CD4-positive, alpha-beta T cell (primary cell): ENCODE measurements at regions not wholly inside any gene's neighbourhood (a gene's known extent, or its start where the extent isn't known, plus 50 kb on each side); places are given as distances from the start of the nearest gene placed in this dataset.

ENCODE experiments used
- ATAC-seq: fragments of 200-7000 bp; cut with Tn5 transposase; one replicate; pipeline ENCODE4 v1.10.0; 2022; ENCODE audit warnings: mild to moderate bottlenecking; ENCODE audit not compliant: poor library complexity
- CTCF ChIA-PET: fragments of 350-600 bp; sonication (Branson Sonifier 250); formaldehyde crosslinking; loops from one replicate; lab custom pipeline; 2021; ENCODE audit warnings: antibody characterized with exemption, inconsistent platforms; lab: Charles Lee
- POLR2A ChIA-PET: fragments of 350-600 bp; sonication (Branson Sonifier 250); formaldehyde crosslinking; loops from one replicate; lab custom pipeline; 2021; ENCODE audit warnings: antibody characterized with exemption, inconsistent platforms; lab: Charles Lee
- DNase-seq, 14 experiments: peaks; one replicate each; pipeline ENCODE4 v3.0.0-alpha.2; 2013 to 2020; ENCODE audit warnings: mixed read lengths in 2 of 14
- H3K27ac ChIP-seq, 2 donors: one replicate each; pipeline versions ENCODE4 v1.5.1 to v1.7.0; 2013; ENCODE audit warnings: low read length in 2 of 2, low read depth in 1 of 2, mild to moderate bottlenecking in 1 of 2
- H3K27me3 ChIP-seq, 2 experiments: 1 replicate in 1 of 2; 2 replicates in 1 of 2; pipeline versions ENCODE4 v1.6.1 to v1.7.0; 2013; ENCODE audit warnings: low read length in 2 of 2, control low read depth in 1 of 2, mild to moderate bottlenecking in 1 of 2, moderate library complexity in 1 of 2; ENCODE audit not compliant: insufficient read depth in 2 of 2, control insufficient read depth in 1 of 2
- H3K36me3 ChIP-seq: one replicate; pipeline ENCODE4 v1.6.1; 2013; ENCODE audit warnings: low read length, control low read depth; ENCODE audit not compliant: insufficient read depth
- H3K4me1 ChIP-seq: one replicate; pipeline ENCODE4 v1.6.1; 2013; ENCODE audit warnings: low read length, control low read depth; ENCODE audit not compliant: insufficient read depth
- H3K4me3 ChIP-seq: one replicate; pipeline ENCODE4 v1.5.1; 2013; ENCODE audit warnings: mild to moderate bottlenecking, low read length, moderate library complexity
- H3K9me3 ChIP-seq, 2 experiments: 1 replicate in 1 of 2; 2 replicates in 1 of 2; pipeline versions ENCODE4 v1.6.1 to v1.7.0; 2013; ENCODE audit warnings: low read length in 2 of 2, mild to moderate bottlenecking in 2 of 2, control low read depth in 1 of 2, moderate library complexity in 1 of 2; ENCODE audit not compliant: control insufficient read depth in 1 of 2, insufficient read depth in 1 of 2
- H3K27ac Mint-ChIP-seq: one replicate; pipeline ENCODE4 v1.8.0; 2020; ENCODE audit warnings: mixed read lengths
- H3K27me3 Mint-ChIP-seq: one replicate; pipeline ENCODE4 v1.8.0; 2021; ENCODE audit warnings: mixed read lengths
- H3K36me3 Mint-ChIP-seq: one replicate; pipeline ENCODE4 v1.8.0; 2021; ENCODE audit warnings: low read depth, mixed read lengths
- H3K4me1 Mint-ChIP-seq: one replicate; pipeline ENCODE4 v1.8.0; 2021; ENCODE audit warnings: low read depth, mixed read lengths
- H3K4me3 Mint-ChIP-seq: one replicate; pipeline ENCODE4 v1.8.0; 2020; ENCODE audit warnings: mild to moderate bottlenecking, mixed read lengths
- H3K9me3 Mint-ChIP-seq: one replicate; pipeline ENCODE4 v1.8.0; 2020; ENCODE audit warnings: mixed read lengths
- intact Hi-C, 2 experiments: fragments of 100-400 bp; cut with DNase I in 1 of 2; cut with micrococcal nuclease in 1 of 2; formaldehyde crosslinking; loops; one replicate each; pipeline versions ENCODE4 v1.15.1 to v1.9.0; 2023 to 2025; cut with DNase I, micrococcal nuclease
- TF ChIP-seq, protein P1 (sequence below): fragments of 200-600 bp; IDR thresholded peaks from one replicate; pipeline ENCODE4 v1.8.0; 2022; ENCODE audit warnings: antibody characterized with exemption, mild to moderate bottlenecking

GRCh38 chr18:78549971-78550370, 429.6 kb upstream of the SALL3 start:
- H3K36me3 Mint-ChIP-seq, result no peaks in the 10 kb centered on the region
- CTCF ChIA-PET, result no interaction called here
- Histone ChIP-seq H3K27ac (no peak overlapping the region), H3K4me3 (no peak overlapping the region), H3K4me1 (no peaks in the 10 kb centered on the region), H3K27me3 (no peaks in the 10 kb centered on the region), H3K9me3 (peaks cover 3 to 22% of the 10 kb centered on the region in 2 experiments), H3K36me3 (no peaks in the 10 kb centered on the region)
- TF ChIP-seq, protein P1, sequence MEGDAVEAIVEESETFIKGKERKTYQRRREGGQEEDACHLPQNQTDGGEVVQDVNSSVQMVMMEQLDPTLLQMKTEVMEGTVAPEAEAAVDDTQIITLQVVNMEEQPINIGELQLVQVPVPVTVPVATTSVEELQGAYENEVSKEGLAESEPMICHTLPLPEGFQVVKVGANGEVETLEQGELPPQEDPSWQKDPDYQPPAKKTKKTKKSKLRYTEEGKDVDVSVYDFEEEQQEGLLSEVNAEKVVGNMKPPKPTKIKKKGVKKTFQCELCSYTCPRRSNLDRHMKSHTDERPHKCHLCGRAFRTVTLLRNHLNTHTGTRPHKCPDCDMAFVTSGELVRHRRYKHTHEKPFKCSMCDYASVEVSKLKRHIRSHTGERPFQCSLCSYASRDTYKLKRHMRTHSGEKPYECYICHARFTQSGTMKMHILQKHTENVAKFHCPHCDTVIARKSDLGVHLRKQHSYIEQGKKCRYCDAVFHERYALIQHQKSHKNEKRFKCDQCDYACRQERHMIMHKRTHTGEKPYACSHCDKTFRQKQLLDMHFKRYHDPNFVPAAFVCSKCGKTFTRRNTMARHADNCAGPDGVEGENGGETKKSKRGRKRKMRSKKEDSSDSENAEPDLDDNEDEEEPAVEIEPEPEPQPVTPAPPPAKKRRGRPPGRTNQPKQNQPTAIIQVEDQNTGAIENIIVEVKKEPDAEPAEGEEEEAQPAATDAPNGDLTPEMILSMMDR, result no peak
- ATAC-seq (no peak), DNase-seq (no peak)
- no peak overlapping the region for H3K27ac Mint-ChIP-seq
- POLR2A ChIA-PET, result no interaction called here
- intact Hi-C loops, result no loop called here
- H3K9me3 Mint-ChIP-seq, result peaks cover 5% of the 10 kb centered on the region
- H3K4me1 Mint-ChIP-seq, result no peaks in the 10 kb centered on the region
- H3K27me3 Mint-ChIP-seq, result no peaks in the 10 kb centered on the region
- H3K4me3 Mint-ChIP-seq, result no peak overlapping the region

DNA sequence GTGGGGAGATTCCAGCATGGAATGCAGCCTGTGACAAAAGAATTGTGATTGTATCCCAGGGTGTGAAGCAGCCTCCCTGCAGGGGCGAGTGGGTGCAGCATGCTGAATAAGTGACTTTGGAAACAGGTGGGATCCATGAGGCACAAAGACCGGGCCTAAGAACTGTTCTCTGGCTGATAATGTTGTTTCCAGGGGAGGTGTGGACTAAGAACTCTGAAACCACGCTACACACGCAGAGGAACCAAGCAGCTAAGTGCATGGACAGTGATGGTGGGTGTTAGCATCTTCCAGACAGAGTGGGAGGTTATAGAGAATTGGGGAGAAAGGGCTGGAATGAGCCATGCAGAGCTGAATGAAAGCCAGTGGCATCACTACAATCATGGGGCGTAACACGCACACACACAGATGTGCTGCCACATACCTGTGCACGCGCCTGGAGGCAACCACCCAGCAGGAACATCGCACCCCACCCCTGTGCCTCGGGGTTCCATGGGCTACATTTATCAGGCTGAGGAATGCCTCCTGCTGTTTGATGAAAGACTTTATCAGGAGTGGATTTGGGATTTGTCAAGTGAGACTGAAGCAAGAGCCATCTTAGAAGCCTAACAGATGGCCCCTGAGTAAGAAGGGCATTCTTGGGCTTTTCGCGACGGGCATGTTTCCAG, 424.5 kb upstream of the SALL3 start:
- ATAC-seq, result no peak
- Mint-ChIP-seq H3K9me3 (peaks cover 8% of the 10 kb centered on the region), H3K4me3 (no peak overlapping the region), H3K27ac (no peak overlapping the region), H3K36me3 (no peaks in the 10 kb centered on the region), H3K27me3 (no peaks in the 10 kb centered on the region), H3K4me1 (no peaks in the 10 kb centered on the region)
- intact Hi-C loops, result no loop called here
- no peak for DNase-seq
- Histone ChIP-seq H3K36me3 (no peaks in the 10 kb centered on the region), H3K27ac (no peak overlapping the region), H3K4me3 (no peak overlapping the region), H3K27me3 (no peaks in the 10 kb centered on the region), H3K9me3 (peaks cover 7 to 47% of the 10 kb centered on the region in 2 experiments), H3K4me1 (no peaks in the 10 kb centered on the region)
- TF ChIP-seq, protein P1, result no peak
- CTCF ChIA-PET, result no interaction called here
- POLR2A ChIA-PET, result no interaction called here

GRCh38 chr18:78557371-78557770, 422.2 kb upstream of the SALL3 start:
- no peaks in the 10 kb centered on the region for H3K36me3 ChIP-seq
- no peak overlapping the region for H3K27ac ChIP-seq
- intact Hi-C loops, result no loop called here
- Mint-ChIP-seq H3K4me1 (no peaks in the 10 kb centered on the region), H3K27me3 (no peaks in the 10 kb centered on the region), H3K4me3 (no peak overlapping the region), H3K36me3 (no peaks in the 10 kb centered on the region), H3K9me3 (peaks cover 8% of the 10 kb centered on the region), H3K27ac (no peak overlapping the region)
- no peak overlapping the region for H3K4me3 ChIP-seq
- H3K4me1 ChIP-seq, result no peaks in the 10 kb centered on the region
- ChIA-PET POLR2A (no interaction called here), CTCF (no interaction called here)
- H3K27me3 ChIP-seq, result no peaks in the 10 kb centered on the region
- peaks cover 7 to 52% of the 10 kb centered on the region in 2 experiments for H3K9me3 ChIP-seq
- DNase-seq (no peak), ATAC-seq (no peak)
- TF ChIP-seq, protein P1, result no peak
